C4-2B (cell line): ENCODE measurements at regions not wholly inside any gene's neighbourhood (a gene's known extent, or its start where the extent isn't known, plus 50 kb on each side); places are given as distances from the start of the nearest gene placed in this dataset.

Source experiments
- H3K27ac ChIP-seq: fragments of 450-650 bp; 2 replicates; pipeline ENCODE4 v1.5.1; 2017
- ZFX ChIP-seq: fragments of 450-650 bp; IDR thresholded peaks from 2 replicates; pipeline ENCODE4 v1.6.1; 2017
- TF ChIP-seq, protein P1 (sequence below): fragments of 450-650 bp; conservative IDR thresholded peaks from 2 replicates; pipeline ENCODE4 v1.5.1; 2017; ENCODE audit warnings: mild to moderate bottlenecking

DNA sequence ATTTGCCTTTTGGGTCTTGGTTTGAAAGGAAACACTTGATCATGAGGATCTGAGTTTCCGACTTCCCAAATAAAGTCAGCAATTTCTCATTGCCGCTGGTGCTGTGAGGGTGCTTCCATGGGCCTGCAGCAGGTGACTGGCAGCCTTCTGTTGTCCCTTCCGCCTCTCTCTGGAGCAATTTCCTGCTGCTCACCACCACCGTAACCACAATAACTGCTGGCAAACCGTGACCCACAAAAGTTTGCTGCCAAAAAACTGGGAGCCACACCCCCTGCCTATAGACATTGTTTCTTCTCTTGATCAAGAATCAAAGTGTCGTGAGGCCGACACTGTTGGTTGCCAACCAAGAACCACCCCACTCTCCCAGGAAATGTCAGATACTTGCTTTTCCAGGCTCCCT is 164.0 kb downstream of the NR2F2 start:
- H3K27ac ChIP-seq: no peak overlapping the region
- TF ChIP-seq, protein P1, sequence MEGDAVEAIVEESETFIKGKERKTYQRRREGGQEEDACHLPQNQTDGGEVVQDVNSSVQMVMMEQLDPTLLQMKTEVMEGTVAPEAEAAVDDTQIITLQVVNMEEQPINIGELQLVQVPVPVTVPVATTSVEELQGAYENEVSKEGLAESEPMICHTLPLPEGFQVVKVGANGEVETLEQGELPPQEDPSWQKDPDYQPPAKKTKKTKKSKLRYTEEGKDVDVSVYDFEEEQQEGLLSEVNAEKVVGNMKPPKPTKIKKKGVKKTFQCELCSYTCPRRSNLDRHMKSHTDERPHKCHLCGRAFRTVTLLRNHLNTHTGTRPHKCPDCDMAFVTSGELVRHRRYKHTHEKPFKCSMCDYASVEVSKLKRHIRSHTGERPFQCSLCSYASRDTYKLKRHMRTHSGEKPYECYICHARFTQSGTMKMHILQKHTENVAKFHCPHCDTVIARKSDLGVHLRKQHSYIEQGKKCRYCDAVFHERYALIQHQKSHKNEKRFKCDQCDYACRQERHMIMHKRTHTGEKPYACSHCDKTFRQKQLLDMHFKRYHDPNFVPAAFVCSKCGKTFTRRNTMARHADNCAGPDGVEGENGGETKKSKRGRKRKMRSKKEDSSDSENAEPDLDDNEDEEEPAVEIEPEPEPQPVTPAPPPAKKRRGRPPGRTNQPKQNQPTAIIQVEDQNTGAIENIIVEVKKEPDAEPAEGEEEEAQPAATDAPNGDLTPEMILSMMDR: no peak
- TF ChIP-seq ZFX: no peak

DNA sequence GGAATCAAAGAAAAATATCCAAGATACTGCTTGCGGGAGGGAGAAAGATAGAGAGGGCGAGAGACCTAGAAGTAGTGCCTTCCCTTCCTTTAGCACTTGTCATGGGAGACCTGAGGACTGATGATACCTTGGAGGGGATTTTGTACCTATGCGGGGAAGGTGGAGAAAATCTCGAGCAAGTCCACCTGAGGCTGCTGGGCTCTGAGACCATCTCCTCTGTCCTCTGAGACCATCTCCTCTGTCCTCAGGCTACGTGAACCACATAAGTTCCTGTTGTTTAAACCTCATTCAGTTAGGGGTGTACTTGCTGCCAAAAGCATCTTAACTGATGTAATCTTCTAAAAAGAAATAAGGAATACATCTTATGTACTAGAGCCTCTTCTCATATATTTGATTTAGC is 164.9 kb downstream of the NR2F2 start:
- H3K27ac ChIP-seq: no peak overlapping the region
- TF ChIP-seq ZFX: no peak
- TF ChIP-seq, protein P1: no peak

DNA sequence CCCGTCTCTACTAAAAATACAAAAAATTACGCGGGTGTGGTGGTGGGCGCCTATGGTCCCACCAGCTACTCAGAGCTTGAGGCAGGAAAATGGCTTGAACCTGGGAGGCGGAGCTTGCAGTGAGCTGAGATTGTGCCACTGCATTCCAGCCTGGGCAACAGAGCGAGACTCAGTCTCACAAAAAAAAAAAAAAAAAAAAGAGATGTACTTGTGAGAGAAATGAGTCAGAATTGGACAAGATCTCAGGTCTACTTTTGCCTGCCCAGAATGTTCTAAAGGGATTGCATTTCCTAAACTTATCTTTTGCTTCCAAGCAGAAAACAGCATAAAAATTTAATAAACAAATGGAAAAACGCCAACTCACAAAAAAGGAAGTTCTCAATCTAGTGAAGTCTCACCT is 167.5 kb downstream of the NR2F2 start:
- no peak overlapping the region for H3K27ac ChIP-seq
- no peak for TF ChIP-seq ZFX
- TF ChIP-seq, protein P1: no peak

DNA sequence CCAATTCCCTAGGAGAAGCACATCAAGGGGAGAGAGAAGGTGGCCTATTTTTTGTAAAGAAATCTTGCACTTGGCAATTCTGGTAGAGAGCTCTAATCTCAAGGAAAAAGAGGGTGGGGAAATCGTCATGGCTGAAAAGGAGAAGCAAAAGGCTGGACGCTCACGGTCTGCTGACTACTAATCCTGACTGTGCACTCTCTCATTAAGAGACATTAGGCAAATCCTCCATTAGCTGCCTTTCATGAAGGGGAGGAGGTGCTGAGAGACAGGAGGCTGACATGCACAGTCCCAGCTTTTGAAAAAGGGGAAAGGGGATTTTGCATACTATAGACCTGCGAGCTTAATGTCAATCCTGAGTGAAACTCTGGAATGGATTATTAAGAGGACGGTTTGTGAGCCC is 170.0 kb downstream of the NR2F2 start:
- H3K27ac ChIP-seq: no peak overlapping the region
- TF ChIP-seq, protein P1: no peak
- TF ChIP-seq ZFX: no peak

DNA sequence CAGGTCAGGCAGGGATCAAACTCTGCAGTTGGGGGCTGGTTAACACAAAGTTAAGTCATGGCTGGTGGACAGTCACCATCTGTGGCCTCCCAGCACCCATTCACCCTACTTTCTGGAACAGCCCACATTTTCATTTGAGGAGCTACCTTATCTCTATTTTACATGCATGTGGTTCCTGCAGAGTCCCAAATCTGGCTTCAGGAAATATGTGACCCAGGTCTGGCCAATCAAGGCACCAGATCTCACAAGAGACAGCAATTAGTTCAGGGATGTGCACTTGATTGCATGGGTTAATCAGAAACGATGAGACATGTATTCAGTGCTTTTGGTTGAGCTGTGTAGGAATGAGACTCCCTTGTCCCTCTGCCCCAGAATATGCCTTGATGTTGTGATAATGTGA is 170.9 kb downstream of the NR2F2 start:
- no peak overlapping the region for H3K27ac ChIP-seq
- TF ChIP-seq ZFX: no peak
- TF ChIP-seq, protein P1: no peak

DNA sequence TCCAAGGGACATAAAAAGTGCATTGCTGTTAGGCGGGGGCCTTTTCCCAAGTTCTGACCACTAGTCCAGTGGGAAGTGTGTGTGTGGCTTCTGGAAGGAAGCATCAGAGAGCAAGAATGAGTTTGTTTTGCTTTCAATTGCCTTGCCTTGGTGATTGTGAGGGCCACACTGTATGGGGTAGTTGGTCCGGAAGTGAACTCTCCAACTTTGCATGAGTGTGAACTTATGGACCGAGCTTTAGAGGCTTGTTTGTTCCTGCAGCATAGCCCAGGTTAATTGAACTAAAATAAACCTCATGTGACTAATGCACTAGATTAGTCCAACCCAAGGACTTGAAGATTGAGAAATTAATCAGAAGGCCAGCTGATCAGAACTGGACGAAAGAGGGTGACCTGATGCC is 171.7 kb downstream of the NR2F2 start:
- no peak overlapping the region for H3K27ac ChIP-seq
- TF ChIP-seq, protein P1: no peak
- no peak for TF ChIP-seq ZFX

DNA sequence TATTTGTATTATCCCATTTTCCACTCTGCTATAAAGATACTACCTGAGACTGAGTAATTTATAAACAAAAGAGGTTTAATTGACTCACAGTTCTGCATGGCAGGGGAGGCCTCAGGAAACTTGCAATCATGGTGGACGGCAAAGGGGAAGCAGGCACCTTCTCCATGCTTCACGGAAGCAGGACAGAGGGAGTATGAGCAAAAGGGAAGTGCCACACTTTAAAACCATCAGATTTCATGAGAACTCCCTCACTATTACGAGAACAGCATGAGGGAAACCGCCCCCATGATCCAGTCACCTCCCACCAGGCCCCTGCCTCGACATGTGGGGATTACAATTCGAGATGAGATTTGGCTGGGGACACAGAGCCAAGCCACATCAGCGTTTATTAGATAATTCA is 172.8 kb downstream of the NR2F2 start:
- TF ChIP-seq, protein P1: no peak
- TF ChIP-seq ZFX: no peak
- H3K27ac ChIP-seq: no peak overlapping the region
